Common myeloid progenitor, CD34-positive (primary cell): ENCODE measurements at regions not wholly inside any gene's neighbourhood (a gene's known extent, or its start where the extent isn't known, plus 50 kb on each side); places are given as distances from the start of the nearest gene placed in this dataset.
"Not testable (repeated sequence)": the region's sequence is repeated elsewhere in the genome, so short reads cannot be mapped to it uniquely, and the experiment has no call there.

Experiments used
- CTCF ChIA-PET: fragments of 350-600 bp; sonication (Branson Sonifier 250); formaldehyde crosslinking; loops from one replicate; lab custom pipeline; 2021; ENCODE audit warnings: antibody characterized with exemption; lab: Charles Lee
- POLR2A ChIA-PET: fragments of 350-600 bp; sonication (Branson Sonifier 250); formaldehyde crosslinking; loops from one replicate; lab custom pipeline; 2021; ENCODE audit warnings: antibody characterized with exemption; lab: Charles Lee
- DNase-seq, 3 donors: peaks; one replicate each; pipeline versions ENCODE4 v3.0.0 to v3.0.0-alpha.2; 2013
- H3K27ac ChIP-seq, 2 experiments: 1 replicate in 1 of 2; 2 replicates in 1 of 2; pipeline ENCODE4 v1.7.0; 2013; ENCODE audit warnings: inconsistent platforms in 2 of 2, low read length in 2 of 2, mild to moderate bottlenecking in 2 of 2, low read depth in 1 of 2, moderate library complexity in 1 of 2; ENCODE audit not compliant: severe bottlenecking in 2 of 2, insufficient read depth in 1 of 2, poor library complexity in 1 of 2
- H3K27me3 ChIP-seq, 5 experiments: replicated peaks in 2 of 5; 1 replicate in 3 of 5; 2 replicates in 2 of 5; pipeline versions ENCODE4 v1.6.1 to v1.7.0; 2013; ENCODE audit warnings: low read length in 4 of 5, mild to moderate bottlenecking in 2 of 5, moderate library complexity in 2 of 5, inconsistent platforms in 1 of 5; ENCODE audit not compliant: insufficient read depth in 5 of 5, control insufficient read depth in 4 of 5
- H3K36me3 ChIP-seq, 4 experiments: 1 replicate in 2 of 4; 2 replicates in 2 of 4; pipeline versions ENCODE4 v1.6.1 to v1.7.0; 2013; ENCODE audit warnings: low read length in 3 of 4, control low read depth in 1 of 4, mild to moderate bottlenecking in 1 of 4; ENCODE audit not compliant: control insufficient read depth in 4 of 4, insufficient read depth in 4 of 4
- H3K4me1 ChIP-seq, 4 experiments: 1 replicate in 3 of 4; 2 replicates in 1 of 4; pipeline versions ENCODE4 v1.6.1 to v1.7.1; 2013; ENCODE audit warnings: low read length in 3 of 4, mild to moderate bottlenecking in 3 of 4, control low read depth in 1 of 4, inconsistent platforms in 1 of 4, moderate library complexity in 1 of 4; ENCODE audit not compliant: control insufficient read depth in 4 of 4, insufficient read depth in 4 of 4; ENCODE audit errors: control extremely low read depth in 1 of 4
- H3K4me3 ChIP-seq, 7 experiments: 1 replicate in 4 of 7; 2 replicates in 3 of 7; pipeline versions ENCODE4 v1.5.1 to v1.7.0; 2013; ENCODE audit warnings: mild to moderate bottlenecking in 7 of 7, low read length in 6 of 7, moderate library complexity in 6 of 7, inconsistent platforms in 2 of 7, low read depth in 2 of 7, control low read depth in 1 of 7; ENCODE audit not compliant: insufficient read depth in 4 of 7, control insufficient read depth in 1 of 7; ENCODE audit errors: extremely low read depth in 1 of 7
- H3K9me3 ChIP-seq, 5 experiments: 1 replicate in 4 of 5; 2 replicates in 1 of 5; pipeline versions ENCODE4 v1.6.1 to v1.7.1; 2013; ENCODE audit warnings: low read length in 4 of 5, mild to moderate bottlenecking in 2 of 5, inconsistent platforms in 1 of 5, low read depth in 1 of 5, moderate library complexity in 1 of 5; ENCODE audit not compliant: control insufficient read depth in 4 of 5, insufficient read depth in 2 of 5; ENCODE audit errors: control extremely low read depth in 1 of 5
- WGBS: methylation state at CpG from one replicate; pipeline ENCODE4 v1.1.5; 2013; ENCODE audit not compliant: insufficient coverage; 5-methylcytosine and 5-hydroxymethylcytosine counted together

GRCh38 chr1:218015106-218015505, 270.0 kb upstream of the RRP15 start:
- WGBS, result no CpG with 5 or more reads among the region's 8 CpGs
- CTCF ChIA-PET, H3K27ac ChIP-seq, H3K9me3 ChIP-seq, H3K4me1 ChIP-seq, POLR2A ChIA-PET, H3K4me3 ChIP-seq, DNase-seq, H3K36me3 ChIP-seq, H3K27me3 ChIP-seq: not testable (repeated sequence)

DNA sequence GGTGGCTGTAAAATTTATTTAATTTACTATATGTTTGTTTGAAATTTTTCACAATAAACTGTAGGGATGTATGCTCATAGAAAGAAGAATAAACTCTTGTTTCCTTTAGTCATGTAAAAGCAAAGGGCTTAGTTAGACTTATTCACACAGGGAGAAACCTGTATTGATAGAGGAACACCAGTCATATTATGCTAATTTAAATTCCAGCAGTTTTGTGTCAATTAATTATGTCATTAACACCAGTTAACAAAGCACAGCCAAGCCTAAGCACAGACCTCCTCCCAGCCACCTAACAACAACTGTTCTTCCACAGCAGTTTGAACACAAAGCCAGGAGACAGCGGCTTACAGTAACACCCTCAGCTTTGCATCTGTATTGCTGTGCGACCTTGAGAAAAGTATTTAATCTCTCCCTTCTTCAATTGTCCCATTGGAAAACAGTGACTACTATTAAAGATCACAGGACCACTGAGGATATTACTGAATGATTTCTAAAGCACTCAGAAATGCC, 260.8 kb upstream of the RRP15 start:
- H3K4me3 ChIP-seq, result no peak overlapping the region
- no peak for DNase-seq
- 63% methylated on average over 2 of the region's 2 CpGs for WGBS

GRCh38 chr1:218025454-218025853, 259.6 kb upstream of the RRP15 start:
- Histone ChIP-seq H3K4me3 (no peak overlapping the region), H3K9me3 (no peaks in the 10 kb centered on the region), H3K4me1 (no peaks in the 10 kb centered on the region), H3K36me3 (no peaks in the 10 kb centered on the region), H3K27ac (no peak overlapping the region), H3K27me3 (no peaks in the 10 kb centered on the region)
- CTCF ChIA-PET, result no interaction called here
- 100% methylated on average over 2 of the region's 2 CpGs for WGBS
- POLR2A ChIA-PET, result no interaction called here
- DNase-seq, result no peak

More for the DNA sequence above, 260.8 kb upstream of the RRP15 start:
- ChIA-PET POLR2A (no interaction called here), CTCF (no interaction called here)
- no peaks in the 10 kb centered on the region for H3K27me3 ChIP-seq
- no peaks in the 10 kb centered on the region for H3K36me3 ChIP-seq
- no peak overlapping the region for H3K27ac ChIP-seq
- H3K9me3 ChIP-seq, result no peaks in the 10 kb centered on the region
- H3K4me1 ChIP-seq, result no peaks in the 10 kb centered on the region

GRCh38 chr1:218027152-218027551, 257.9 kb upstream of the RRP15 start:
- Histone ChIP-seq H3K27me3 (no peaks in the 10 kb centered on the region), H3K4me1 (no peaks in the 10 kb centered on the region), H3K4me3 (no peak overlapping the region), H3K9me3 (no peaks in the 10 kb centered on the region), H3K36me3 (no peaks in the 10 kb centered on the region), H3K27ac (no peak overlapping the region)
- DNase-seq, result no peak
- POLR2A ChIA-PET, result no interaction called here
- CTCF ChIA-PET, result no interaction called here
- 100% methylated on average over 2 of the region's 5 CpGs for WGBS

GRCh38 chr1:218030846-218031245, 254.2 kb upstream of the RRP15 start:
- no peak overlapping the region for H3K27ac ChIP-seq
- POLR2A ChIA-PET, result interaction anchor here (0.6 kb wide), 1 partner anchor 1059 kb away, joined by 3 read pairs; no protein-coding TSS in a partner anchor
- CTCF ChIA-PET, result no interaction called here

GRCh38 chr1:218031901-218032300, 253.2 kb upstream of the RRP15 start:
- ChIA-PET CTCF (no interaction called here), POLR2A (no interaction called here)
- Histone ChIP-seq H3K27ac (no peak overlapping the region), H3K4me3 (no peak overlapping the region), H3K4me1 (no peaks in the 10 kb centered on the region), H3K9me3 (no peaks in the 10 kb centered on the region), H3K36me3 (no peaks in the 10 kb centered on the region), H3K27me3 (no peaks in the 10 kb centered on the region)
- WGBS, result 59% methylated on average over 6 of the region's 8 CpGs
- DNase-seq, result no peak

More at GRCh38 chr1:218030846-218031245, 254.2 kb upstream of the RRP15 start:
- Histone ChIP-seq H3K9me3 (no peaks in the 10 kb centered on the region), H3K4me1 (no peaks in the 10 kb centered on the region), H3K36me3 (no peaks in the 10 kb centered on the region), H3K27me3 (no peaks in the 10 kb centered on the region), H3K4me3 (no peak overlapping the region)
- no peak for DNase-seq

GRCh38 chr1:218034468-218034867, 250.6 kb upstream of the RRP15 start:
- Histone ChIP-seq H3K27me3 (no peaks in the 10 kb centered on the region), H3K27ac (no peak overlapping the region), H3K36me3 (no peaks in the 10 kb centered on the region), H3K9me3 (no peaks in the 10 kb centered on the region), H3K4me3 (no peak overlapping the region), H3K4me1 (no peaks in the 10 kb centered on the region)
- CTCF ChIA-PET, result no interaction called here
- no peak for DNase-seq
- POLR2A ChIA-PET, result no interaction called here
- WGBS, result 43% methylated on average over 4 of the region's 7 CpGs
